PC-9 (cell line): ENCODE measurements at regions not wholly inside any gene's neighbourhood (a gene's known extent, or its start where the extent isn't known, plus 50 kb on each side); places are given as distances from the start of the nearest gene placed in this dataset.

ENCODE experiments used
- BruUV-seq: library from RNA; stranded (reverse); fragments of 400-500 nt; replicated peaks from 2 replicates; lab custom pipeline; 2021; lab: Mats Ljungman, UMichigan
- CTCF ChIA-PET: fragments of 300-600 bp; sonication (Branson Sonifier 250); formaldehyde crosslinking; loops from one replicate; lab custom pipeline; 2022; ENCODE audit warnings: antibody characterized with exemption; lab: Charles Lee
- POLR2A ChIA-PET: fragments of 300-600 bp; sonication (Branson Sonifier 250); formaldehyde crosslinking; loops from one replicate; lab custom pipeline; 2022; ENCODE audit warnings: antibody characterized with exemption; ENCODE audit not compliant: unreplicated experiment; lab: Charles Lee
- DNase-seq, 2 experiments: peaks; one replicate each; pipeline versions ENCODE4 v3.0.0 to v3.0.0-alpha.2; 2015 to 2022; ENCODE audit warnings: mixed read lengths in 1 of 2
- H2AFZ ChIP-seq: fragments of 200-600 bp; sonication (generic); 2 replicates; pipeline ENCODE4 v1.8.1; 2017; ENCODE audit warnings: antibody characterized with exemption
- H3F3A ChIP-seq: fragments of 200-600 bp; sonication (generic); 2 replicates; pipeline ENCODE4 v1.8.1; 2017; ENCODE audit warnings: antibody characterized with exemption, mild to moderate bottlenecking, low read depth; ENCODE audit not compliant: insufficient read depth
- H3K27ac ChIP-seq: fragments of 200-600 bp; sonication (generic); 2 replicates; pipeline ENCODE4 v1.6.1; 2016; ENCODE audit warnings: mixed run types
- H3K27me3 ChIP-seq: fragments of 200-600 bp; sonication (generic); 2 replicates; pipeline ENCODE4 v1.6.1; 2016; ENCODE audit warnings: low read depth, mixed run types; ENCODE audit not compliant: insufficient read depth
- H3K36me3 ChIP-seq: fragments of 200-600 bp; sonication (generic); 2 replicates; pipeline ENCODE4 v1.6.1; 2016; ENCODE audit warnings: low read depth, mixed run types
- H3K4me1 ChIP-seq: fragments of 200-600 bp; sonication (generic); replicated peaks from 2 replicates; pipeline ENCODE4 v1.6.1; 2016; ENCODE audit warnings: mixed run types; ENCODE audit not compliant: insufficient read depth
- H3K4me2 ChIP-seq: fragments of 200-600 bp; sonication (generic); 2 replicates; pipeline ENCODE4 v1.6.1; 2017; ENCODE audit warnings: mixed run types
- H3K4me3 ChIP-seq: fragments of 200-600 bp; sonication (generic); 2 replicates; pipeline ENCODE4 v1.6.1; 2016; ENCODE audit warnings: mixed run types
- H3K79me2 ChIP-seq: fragments of 200-600 bp; sonication (generic); 2 replicates; pipeline ENCODE4 v1.6.1; 2017; ENCODE audit warnings: low read depth, mixed run types
- H3K9me2 ChIP-seq: fragments of 200-600 bp; sonication (generic); 2 replicates; pipeline ENCODE4 v1.8.1; 2017; ENCODE audit warnings: mild to moderate bottlenecking; ENCODE audit not compliant: insufficient read depth
- H3K9me3 ChIP-seq: fragments of 200-600 bp; sonication (generic); 2 replicates; pipeline ENCODE4 v1.8.1; 2016; ENCODE audit warnings: low read depth; ENCODE audit not compliant: insufficient read depth
- H4K20me1 ChIP-seq: fragments of 200-600 bp; sonication (generic); 2 replicates; pipeline ENCODE4 v1.8.1; 2017; ENCODE audit not compliant: insufficient read depth
- CTCF ChIP-seq: fragments of 200-600 bp; sonication (generic); conservative IDR thresholded peaks from 2 replicates; pipeline ENCODE4 v1.6.1; 2017; ENCODE audit warnings: mixed run types, antibody characterized with exemption, mild to moderate bottlenecking, moderate library complexity
- EZH2 ChIP-seq: fragments of 200-600 bp; sonication (generic); IDR thresholded peaks from 2 replicates; pipeline ENCODE4 v1.8.0; 2017; ENCODE audit warnings: antibody characterized with exemption, low read depth
- intact Hi-C: fragments of 100-400 bp; cut with micrococcal nuclease; formaldehyde crosslinking; loops from one replicate; pipeline ENCODE4 v1.10.0; 2022; ENCODE audit not compliant: unreplicated experiment

GRCh38 chr11:76282811-76283595 is 76.7 kb upstream of the WNT11 start:
- no TSS peak for BruUV-seq
- Histone ChIP-seq H3F3A (no peaks in the 10 kb centered on the region), H3K9me3 (no peaks in the 10 kb centered on the region), H3K27me3 (no peaks in the 10 kb centered on the region), H3K4me1 (no peaks in the 10 kb centered on the region), H3K79me2 (no peaks in the 10 kb centered on the region), H3K27ac (no peak overlapping the region), H3K36me3 (no peaks in the 10 kb centered on the region), H4K20me1 (no peaks in the 10 kb centered on the region), H3K9me2 (no peaks in the 10 kb centered on the region), H3K4me2 (no peak overlapping the region), H3K4me3 (no peak overlapping the region), H2AFZ (no peak overlapping the region)
- DNase-seq, result no peak
- ChIA-PET POLR2A (no interaction called here), CTCF (no interaction called here)
- no peak for TF ChIP-seq EZH2
- TF ChIP-seq CTCF, result no peak
- intact Hi-C loops, result no loop called here

GRCh38 chr11:76282172-76282571 is 75.9 kb upstream of the WNT11 start:
- BruUV-seq, result no TSS peak
- CTCF ChIA-PET, result no interaction called here
- TF ChIP-seq CTCF, result no peak
- TF ChIP-seq EZH2, result no peak

GRCh38 chr11:76281558-76281906 is 75.2 kb upstream of the WNT11 start:
- intact Hi-C loops, result no loop called here
- H3K9me3 ChIP-seq, result no peaks in the 10 kb centered on the region
- no peaks in the 10 kb centered on the region for H3K9me2 ChIP-seq
- no peak for DNase-seq
- no peaks in the 10 kb centered on the region for H3K27me3 ChIP-seq
- H3K4me3 ChIP-seq, result no peak overlapping the region
- no peak overlapping the region for H2AFZ ChIP-seq
- POLR2A ChIA-PET, result no interaction called here
- CTCF ChIA-PET, result no interaction called here
- no peak overlapping the region for H3K4me2 ChIP-seq
- no peak overlapping the region for H3K27ac ChIP-seq
- no peaks in the 10 kb centered on the region for H3K4me1 ChIP-seq
- no peak for TF ChIP-seq CTCF
- no peak for TF ChIP-seq EZH2
- H3K36me3 ChIP-seq, result no peaks in the 10 kb centered on the region
- H4K20me1 ChIP-seq, result no peaks in the 10 kb centered on the region
- H3F3A ChIP-seq, result no peaks in the 10 kb centered on the region
- BruUV-seq, result no TSS peak
- H3K79me2 ChIP-seq, result no peaks in the 10 kb centered on the region

More at GRCh38 chr11:76282172-76282571, 75.9 kb upstream of the WNT11 start:
- POLR2A ChIA-PET, result no interaction called here
- intact Hi-C loops, result no loop called here
- H3F3A ChIP-seq, result no peaks in the 10 kb centered on the region
- no peaks in the 10 kb centered on the region for H3K4me1 ChIP-seq
- no peak for DNase-seq
- H3K27me3 ChIP-seq, result no peaks in the 10 kb centered on the region
- H3K9me3 ChIP-seq, result no peaks in the 10 kb centered on the region
- no peak overlapping the region for H3K4me2 ChIP-seq
- H3K9me2 ChIP-seq, result no peaks in the 10 kb centered on the region
- no peak overlapping the region for H3K27ac ChIP-seq
- no peaks in the 10 kb centered on the region for H3K79me2 ChIP-seq
- H2AFZ ChIP-seq, result no peak overlapping the region
- H3K4me3 ChIP-seq, result no peak overlapping the region
- no peaks in the 10 kb centered on the region for H4K20me1 ChIP-seq
- H3K36me3 ChIP-seq, result no peaks in the 10 kb centered on the region
